ENCODE measurements at regions not wholly inside any gene's neighbourhood (a gene's known extent, or its start where the extent isn't known, plus 50 kb on each side); places are given as distances from the start of the nearest gene placed in this dataset.

DNA sequence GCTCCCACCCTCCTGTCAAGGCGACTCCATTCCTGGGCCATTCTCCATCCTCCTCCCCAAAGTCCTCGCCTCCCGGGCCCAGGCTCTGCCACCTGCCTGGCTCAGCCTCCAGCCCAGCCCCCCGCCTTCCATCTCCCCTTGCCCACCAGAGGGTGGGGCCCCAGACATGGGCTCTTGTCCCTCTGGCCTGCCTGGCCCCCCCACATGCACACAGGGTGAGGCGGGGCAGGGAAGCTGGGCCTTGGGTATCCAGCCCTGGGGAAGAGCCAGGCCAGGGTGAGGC is 95.2 kb downstream of the YTHDF1 start:
- FAIRE-seq = no peak
- Histone ChIP-seq H2AFZ (ENCODE audit: low read depth, low read length) (no peak overlapping the region), H3K4me2 (ENCODE audit: insufficient read depth, low read length) (no peak overlapping the region), H3K9ac (ENCODE audit: insufficient read depth in 1 of 2, low read depth in 2 of 2, low read length in 2 of 2) (no peak overlapping the region), H3K36me3 (ENCODE audit: control insufficient read depth, insufficient read depth, low read length) (no peaks in the 10 kb centered on the region), H3K9me3 (replicated peaks; ENCODE audit: control insufficient read depth, insufficient read depth, low read depth, low read length) (no peaks in the 10 kb centered on the region), H3K4me1 (replicated peaks in 1 of 2; ENCODE audit: control insufficient read depth in 2 of 2, insufficient read depth in 2 of 2, low read length in 2 of 2) (no peaks in the 10 kb centered on the region; a peak in 2 of 5 replicates), H3K9me1 (ENCODE audit: control insufficient read depth, insufficient read depth, low read length) (peaks cover 3% of the 10 kb centered on the region), H3K79me2 (ENCODE audit: control insufficient read depth, insufficient read depth, low read length) (no peaks in the 10 kb centered on the region), H4K20me1 (replicated peaks; ENCODE audit: control insufficient read depth, insufficient read depth, low read length) (no peaks in the 10 kb centered on the region; the same call in 1 of the 2 replicates), H3K27ac (ENCODE audit: extremely low read depth, low read depth, low read length) (no peak overlapping the region), H3K27me3 (ENCODE audit: control insufficient read depth in 2 of 2, insufficient read depth in 2 of 2, low read length in 2 of 2) (peaks cover 12 to 92% of the 10 kb centered on the region in 2 experiments; a peak in 4 of 5 replicates), H3K4me3 (no peak overlapping the region)
- no peak for ATAC-seq
- in situ Hi-C loops (cut with MboI) = no loop called here
- POLR2A ChIA-PET = no interaction called here
- no TSS peak for BruUV-seq (replicated peaks)
- 0% methylated on average over 2 of the region's 5 CpGs for WGBS (ENCODE audit: insufficient coverage, low coverage, missing lambda C conversion rate)
- CTCF ChIA-PET (ENCODE audit: low intra/inter-chr PET ratio) = no interaction called here
- no peak for DNase-seq (ENCODE audit: extremely low read depth in 1 of 4, low spot score in 3 of 4)
- TF ChIP-seq ZNF696 (CRISPR knock-in tag; conservative IDR thresholded peaks at IDR 0.05) = no peak
- TF ChIP-seq U2AF1 (optimal IDR thresholded peaks at IDR 0.05; ENCODE audit: low read depth, low read length) = no peak
- no peak for TF ChIP-seq HMG20B (CRISPR knock-in tag; IDR thresholded peaks at IDR 0.05)
- no peak for TF ChIP-seq MYNN (IDR thresholded peaks at IDR 0.05)
- no peak for TF ChIP-seq MYNN (CRISPR knock-in tag; IDR thresholded peaks at IDR 0.05)
- TF ChIP-seq HNRNPLL (IDR thresholded peaks at IDR 0.05; ENCODE audit: low read depth, low read length, poor library complexity, severe bottlenecking) = no peak
- TF ChIP-seq ZNF41 (CRISPR knock-in tag; conservative IDR thresholded peaks at IDR 0.05) = no peak
- TF ChIP-seq ZBTB26 (CRISPR knock-in tag; IDR thresholded peaks at IDR 0.05) = no peak
- TF ChIP-seq MAFG (tag; conservative IDR thresholded peaks at IDR 0.05) = no peak
- TF ChIP-seq CEBPZ (IDR thresholded peaks at IDR 0.05; ENCODE audit: borderline replicate concordance, low read depth, low read length) = no peak
- no peak for TF ChIP-seq ARNT (IDR thresholded peaks at IDR 0.05)
- no peak for TF ChIP-seq MTA1 (IDR thresholded peaks at IDR 0.05; ENCODE audit: borderline replicate concordance)
- no peak for TF ChIP-seq ZNF639 (CRISPR knock-in tag; conservative IDR thresholded peaks at IDR 0.05 in 1 of 2, IDR thresholded peaks at IDR 0.05 in 1 of 2)
- no peak for TF ChIP-seq VEZF1 (CRISPR knock-in tag; IDR thresholded peaks at IDR 0.05)
- intact Hi-C loops (cut with micrococcal nuclease) = no loop called here

All from K562 (cell line).